Naive B cell (primary cell): ENCODE measurements at regions not wholly inside any gene's neighbourhood (a gene's known extent, or its start where the extent isn't known, plus 50 kb on each side); places are given as distances from the start of the nearest gene placed in this dataset.
A peak's percentile ranks its signal among the peaks of the same experiment; 100 is the strongest.

ENCODE experiments used
- ATAC-seq, 2 donors: fragments of 150-1000 bp; cut with Tn5 transposase; 2 replicates each; pipeline ENCODE4 v1.10.0; 2021; ENCODE audit warnings: low read depth in 2 of 2, mild to moderate bottlenecking in 2 of 2, moderate library complexity in 2 of 2
- DNase-seq: peaks from one replicate; pipeline ENCODE4 v3.0.0; 2022
- H3K27ac Mint-ChIP-seq, 6 donors: one replicate each; pipeline ENCODE4 v1.8.0; 2020 to 2022; ENCODE audit warnings: mild to moderate bottlenecking in 6 of 6, mixed read lengths in 6 of 6, moderate library complexity in 5 of 6, inconsistent platforms in 2 of 6
- H3K27me3 Mint-ChIP-seq, 3 donors: one replicate each; pipeline ENCODE4 v1.8.0; 2021 to 2022; ENCODE audit warnings: mixed read lengths in 3 of 3, mild to moderate bottlenecking in 1 of 3
- H3K36me3 Mint-ChIP-seq, 2 donors: one replicate each; pipeline ENCODE4 v1.8.0; 2020 to 2022; ENCODE audit warnings: mixed read lengths in 2 of 2, inconsistent platforms in 1 of 2, mild to moderate bottlenecking in 1 of 2
- H3K4me1 Mint-ChIP-seq, 3 donors: one replicate each; pipeline ENCODE4 v1.8.0; 2020 to 2022; ENCODE audit warnings: mixed read lengths in 3 of 3, inconsistent platforms in 1 of 3, mild to moderate bottlenecking in 1 of 3, moderate library complexity in 1 of 3
- H3K4me3 Mint-ChIP-seq, 8 donors: one replicate each; pipeline ENCODE4 v1.8.0; 2020 to 2022; ENCODE audit warnings: mild to moderate bottlenecking in 8 of 8, mixed read lengths in 8 of 8, moderate library complexity in 8 of 8, inconsistent platforms in 2 of 8
- H3K9me3 Mint-ChIP-seq, 7 donors: one replicate each; pipeline ENCODE4 v1.8.0; 2020 to 2022; ENCODE audit warnings: mixed read lengths in 7 of 7, mild to moderate bottlenecking in 5 of 7, inconsistent platforms in 2 of 7, moderate library complexity in 1 of 7

- Mint-ChIP-seq H3K27me3 (no peaks in the 10 kb centered on the region), H3K9me3 (no peaks in the 10 kb centered on the region), H3K36me3 (no peaks in the 10 kb centered on the region), H3K27ac (no peak overlapping the region), H3K4me3 (no peak overlapping the region), H3K4me1 (no peaks in the 10 kb centered on the region)
- DNase-seq (no peak), ATAC-seq (no peak)
Observed at GRCh38 chr1:208595745-208596144, 351.6 kb upstream of the PLXNA2 start.

DNA sequence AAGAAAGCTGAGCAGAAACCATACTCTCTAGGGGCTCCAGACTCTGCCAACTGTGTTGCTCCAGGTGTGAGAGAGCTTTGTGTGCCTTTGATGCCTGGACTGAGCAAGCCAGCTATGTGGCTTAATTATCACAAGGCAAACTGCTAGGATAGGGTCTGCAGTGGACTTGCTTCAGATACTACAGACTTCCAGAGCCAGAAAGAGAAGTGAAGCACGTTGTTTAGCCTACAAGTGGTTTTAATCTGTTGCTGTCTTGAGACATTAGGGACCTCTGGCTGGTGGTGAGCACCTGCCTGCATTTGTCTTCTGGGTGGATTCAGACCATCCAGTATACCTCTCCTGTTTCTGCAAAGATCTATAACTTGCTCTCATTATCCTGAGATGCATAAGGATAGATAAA lies 353.4 kb upstream of the PLXNA2 start:
- no peaks in the 10 kb centered on the region for H3K4me1 Mint-ChIP-seq
- no peak for ATAC-seq
- H3K27ac Mint-ChIP-seq = no peak overlapping the region
- H3K36me3 Mint-ChIP-seq = no peaks in the 10 kb centered on the region
- no peak for DNase-seq
- H3K9me3 Mint-ChIP-seq = no peaks in the 10 kb centered on the region
- no peak overlapping the region for H3K4me3 Mint-ChIP-seq
- peaks cover 0 to 4% (median 0%) of the 10 kb centered on the region in 3 donors for H3K27me3 Mint-ChIP-seq

GRCh38 chr1:208598021-208598420 lies 353.8 kb upstream of the PLXNA2 start:
- ATAC-seq (no peak), DNase-seq (no peak)
- Mint-ChIP-seq H3K4me3 (no peak overlapping the region), H3K9me3 (no peaks in the 10 kb centered on the region), H3K36me3 (no peaks in the 10 kb centered on the region), H3K27ac (no peak overlapping the region), H3K27me3 (peaks cover 0 to 4% (median 0%) of the 10 kb centered on the region in 3 donors), H3K4me1 (no peaks in the 10 kb centered on the region)

DNA sequence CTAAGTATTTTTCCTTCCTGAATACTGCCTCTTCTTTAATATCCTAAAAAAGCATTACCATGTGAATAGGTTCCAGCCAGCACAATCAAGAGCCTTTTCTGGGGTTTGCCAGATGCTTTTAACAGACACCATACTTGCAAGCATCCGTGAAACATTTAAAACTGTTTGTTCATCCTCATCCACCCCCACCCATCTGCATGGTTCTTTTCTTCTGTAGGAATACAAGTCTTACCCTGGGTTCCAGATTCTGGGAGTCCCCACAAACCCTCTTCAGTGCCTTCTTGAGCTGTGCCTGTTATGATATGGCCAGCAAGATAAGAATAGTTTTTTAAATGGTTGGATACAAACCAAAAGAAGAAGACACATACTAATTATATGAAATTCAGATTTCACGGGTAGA lies 354.9 kb upstream of the PLXNA2 start:
- ATAC-seq (no peak), DNase-seq (no peak)
- no peak overlapping the region for H3K27ac Mint-ChIP-seq
- H3K9me3 Mint-ChIP-seq = no peaks in the 10 kb centered on the region
- peaks cover 0 to 6% (median 0%) of the 10 kb centered on the region in 3 donors for H3K4me1 Mint-ChIP-seq
- peaks cover 0 to 4% (median 0%) of the 10 kb centered on the region in 3 donors for H3K27me3 Mint-ChIP-seq
- H3K36me3 Mint-ChIP-seq = no peaks in the 10 kb centered on the region
- no peak overlapping the region for H3K4me3 Mint-ChIP-seq

DNA sequence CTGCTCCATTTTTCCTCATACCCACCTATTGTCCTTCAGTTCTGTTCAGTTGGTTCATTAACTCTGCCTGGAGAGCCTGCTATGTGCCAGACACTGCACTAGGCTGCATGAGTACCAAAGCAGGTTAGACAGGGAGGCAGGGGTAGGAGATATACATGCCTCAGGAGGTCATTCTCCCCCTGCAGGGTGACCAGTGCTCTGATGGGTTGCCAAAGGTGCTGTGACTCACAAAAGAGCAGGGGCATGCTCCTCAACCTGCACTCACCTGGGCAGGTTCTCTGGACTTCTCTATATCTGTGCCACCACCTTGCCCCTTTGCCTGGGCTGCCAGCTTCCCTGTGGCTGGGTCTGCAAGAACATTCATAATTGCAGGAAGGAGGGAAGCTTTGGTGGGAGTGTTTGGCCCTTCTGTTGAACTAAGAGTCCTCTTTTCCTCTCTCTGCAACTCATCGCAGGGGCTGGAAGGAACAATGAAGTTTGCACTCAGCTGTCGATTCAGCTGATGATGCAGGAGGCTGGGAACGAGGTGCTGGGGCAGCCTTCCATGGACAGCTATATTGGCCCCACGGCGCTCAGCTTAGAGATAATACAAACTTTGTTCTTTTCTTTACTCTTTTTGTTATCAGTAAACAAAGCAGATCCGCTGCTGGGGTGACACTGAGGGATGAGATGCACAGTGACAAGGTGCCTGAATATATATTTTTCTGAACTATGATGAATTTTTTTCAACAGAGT lies 356.4 kb upstream of the PLXNA2 start:
- no peak overlapping the region for H3K27ac Mint-ChIP-seq
- H3K36me3 Mint-ChIP-seq = no peaks in the 10 kb centered on the region
- H3K4me3 Mint-ChIP-seq = no peak overlapping the region
- no peaks in the 10 kb centered on the region for H3K9me3 Mint-ChIP-seq
- ATAC-seq (no peak), DNase-seq (no peak)
- H3K4me1 Mint-ChIP-seq = peaks cover 0 to 8% (median 0%) of the 10 kb centered on the region in 3 donors
- peaks cover 0 to 4% (median 0%) of the 10 kb centered on the region in 3 donors for H3K27me3 Mint-ChIP-seq

DNA sequence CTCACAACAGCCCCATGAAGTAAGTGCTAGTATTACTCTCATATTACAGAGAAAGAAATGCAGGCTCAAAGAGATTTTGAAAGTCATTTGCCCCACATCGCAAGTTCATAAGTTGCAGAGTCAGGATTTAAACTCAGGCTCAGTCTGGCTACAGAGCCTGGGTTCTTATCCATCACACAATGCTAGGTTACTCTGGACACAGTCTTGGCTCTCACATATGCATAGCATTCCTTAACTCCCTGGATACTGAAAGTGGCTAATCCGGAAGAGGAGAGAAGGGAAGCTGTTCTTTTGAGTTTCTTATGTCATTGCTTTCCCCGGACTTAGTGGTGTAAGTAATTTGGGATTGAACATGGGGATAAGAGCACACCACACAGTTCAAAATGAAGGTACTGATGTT lies 357.4 kb upstream of the PLXNA2 start:
- Mint-ChIP-seq H3K27me3 (peaks cover 0 to 4% (median 0%) of the 10 kb centered on the region in 3 donors), H3K4me1 (peaks cover 0 to 8% (median 0%) of the 10 kb centered on the region in 3 donors), H3K36me3 (no peaks in the 10 kb centered on the region), H3K27ac (no peak overlapping the region), H3K4me3 (no peak overlapping the region), H3K9me3 (no peaks in the 10 kb centered on the region)
- ATAC-seq = no peak
- no peak for DNase-seq

DNA sequence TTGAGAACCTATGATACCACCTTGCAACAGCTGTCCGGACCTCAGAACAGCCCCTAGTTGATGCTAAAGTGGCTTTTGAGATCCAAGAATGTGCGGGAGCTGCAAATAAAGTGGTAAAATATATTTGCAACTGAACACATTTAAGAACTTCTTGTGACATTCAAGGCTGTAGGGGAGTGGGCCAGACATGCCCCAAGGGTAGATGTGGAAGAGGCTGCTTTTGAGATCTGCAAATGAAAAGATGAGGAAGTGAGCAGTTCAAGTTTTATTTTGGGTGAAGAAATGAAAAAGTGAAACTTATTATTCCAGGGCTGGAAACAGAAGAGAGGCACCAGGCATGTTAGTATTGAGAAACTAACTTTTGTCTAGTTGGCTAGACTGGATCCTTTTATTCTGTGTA lies 359.5 kb upstream of the PLXNA2 start:
- Mint-ChIP-seq H3K36me3 (no peaks in the 10 kb centered on the region), H3K27me3 (peaks cover 0 to 4% (median 0%) of the 10 kb centered on the region in 3 donors), H3K27ac (peak overlapping the region in 1 of 6 donors; percentile 21), H3K9me3 (no peaks in the 10 kb centered on the region), H3K4me1 (peaks cover 0 to 8% (median 0%) of the 10 kb centered on the region in 3 donors), H3K4me3 (no peak overlapping the region)
- DNase-seq (no peak), ATAC-seq (no peak)

- no peak for DNase-seq
- Mint-ChIP-seq H3K4me3 (no peak overlapping the region), H3K9me3 (no peaks in the 10 kb centered on the region), H3K27me3 (peaks cover 0 to 4% (median 0%) of the 10 kb centered on the region in 3 donors), H3K36me3 (no peaks in the 10 kb centered on the region), H3K4me1 (peaks cover 0 to 8% (median 0%) of the 10 kb centered on the region in 3 donors), H3K27ac (no peak overlapping the region)
- ATAC-seq = no peak
Observed at GRCh38 chr1:208604295-208604694, 360.1 kb upstream of the PLXNA2 start.

DNA sequence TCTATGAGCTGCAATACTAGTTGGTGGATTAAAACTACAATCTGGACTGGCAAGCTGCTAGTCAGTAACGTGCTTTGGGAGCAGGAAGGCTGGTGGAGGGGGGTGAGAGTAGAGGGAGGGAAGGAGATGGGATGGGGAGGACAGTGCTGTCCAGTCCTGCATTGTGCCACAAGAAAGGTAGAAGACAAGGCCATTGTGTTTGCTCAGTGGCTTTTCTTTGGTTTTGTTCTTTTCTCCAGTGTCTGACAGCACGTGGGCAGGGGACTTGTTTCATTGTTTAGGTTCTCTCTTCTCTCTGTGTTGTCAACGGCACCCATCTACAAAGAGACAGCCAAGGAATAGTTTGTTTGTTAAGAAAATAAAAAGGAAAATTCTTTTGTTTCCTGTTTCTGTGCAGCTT lies 362.8 kb upstream of the PLXNA2 start:
- peaks cover 0 to 4% (median 0%) of the 10 kb centered on the region in 3 donors for H3K27me3 Mint-ChIP-seq
- H3K9me3 Mint-ChIP-seq = no peaks in the 10 kb centered on the region
- DNase-seq (no peak), ATAC-seq (no peak)
- H3K4me1 Mint-ChIP-seq = peaks cover 0 to 8% (median 0%) of the 10 kb centered on the region in 3 donors
- H3K27ac Mint-ChIP-seq = peak overlapping the region in 1 of 6 donors; percentile 18
- H3K4me3 Mint-ChIP-seq = no peak overlapping the region
- no peaks in the 10 kb centered on the region for H3K36me3 Mint-ChIP-seq

DNA sequence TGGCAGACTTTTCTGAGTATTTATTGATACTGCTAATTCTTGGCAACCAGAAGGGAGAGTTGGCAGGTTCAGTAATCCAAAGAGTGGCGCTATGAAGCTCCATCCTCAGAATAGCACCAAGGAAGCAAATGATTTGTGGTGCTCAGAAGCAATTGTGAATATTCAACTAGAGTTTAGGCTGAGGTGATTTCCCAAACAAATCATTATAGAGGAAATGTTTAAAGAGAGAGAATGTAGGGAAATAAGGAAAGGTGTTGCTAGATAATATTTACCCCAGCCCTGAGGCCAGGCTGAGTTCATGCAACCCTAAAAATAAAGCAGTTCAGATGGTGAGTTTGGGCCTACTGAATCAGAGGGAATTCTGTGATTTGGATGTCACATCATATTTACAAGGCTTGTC lies 363.4 kb upstream of the PLXNA2 start:
- Mint-ChIP-seq H3K27me3 (no peaks in the 10 kb centered on the region), H3K27ac (no peak overlapping the region), H3K9me3 (no peaks in the 10 kb centered on the region), H3K4me1 (peaks cover 0 to 8% (median 0%) of the 10 kb centered on the region in 3 donors), H3K4me3 (no peak overlapping the region), H3K36me3 (no peaks in the 10 kb centered on the region)
- no peak for DNase-seq
- ATAC-seq = no peak

GRCh38 chr1:208614610-208615009 lies 370.4 kb upstream of the PLXNA2 start:
- ATAC-seq = no peak
- peaks cover 3 to 21% (median 16%) of the 10 kb centered on the region in 7 donors for H3K9me3 Mint-ChIP-seq
- H3K4me3 Mint-ChIP-seq = no peak overlapping the region
- no peak for DNase-seq
- H3K36me3 Mint-ChIP-seq = peaks cover 0 to 17% of the 10 kb centered on the region in 2 donors
- H3K4me1 Mint-ChIP-seq = no peaks in the 10 kb centered on the region
- no peak overlapping the region for H3K27ac Mint-ChIP-seq
- no peaks in the 10 kb centered on the region for H3K27me3 Mint-ChIP-seq

- H3K9me3 Mint-ChIP-seq = peaks cover 4 to 28% (median 23%) of the 10 kb centered on the region in 7 donors
- H3K27me3 Mint-ChIP-seq = no peaks in the 10 kb centered on the region
- DNase-seq = no peak
- H3K27ac Mint-ChIP-seq = no peak overlapping the region
- no peaks in the 10 kb centered on the region for H3K4me1 Mint-ChIP-seq
- no peak overlapping the region for H3K4me3 Mint-ChIP-seq
- ATAC-seq = no peak
- H3K36me3 Mint-ChIP-seq = peaks cover 0 to 19% of the 10 kb centered on the region in 2 donors
Observed at GRCh38 chr1:208615371-208615770, 371.2 kb upstream of the PLXNA2 start.

- H3K27me3 Mint-ChIP-seq = no peaks in the 10 kb centered on the region
- peaks cover 6 to 41% (median 36%) of the 10 kb centered on the region in 7 donors for H3K9me3 Mint-ChIP-seq
- ATAC-seq = no peak
- peaks cover 0 to 19% of the 10 kb centered on the region in 2 donors for H3K36me3 Mint-ChIP-seq
- no peak for DNase-seq
- no peak overlapping the region for H3K4me3 Mint-ChIP-seq
- no peaks in the 10 kb centered on the region for H3K4me1 Mint-ChIP-seq
- no peak overlapping the region for H3K27ac Mint-ChIP-seq
Observed at GRCh38 chr1:208616776-208617175, 372.6 kb upstream of the PLXNA2 start.

GRCh38 chr1:208628022-208628914 lies 384.1 kb upstream of the PLXNA2 start:
- Mint-ChIP-seq H3K27ac (no peak overlapping the region), H3K4me3 (no peak overlapping the region), H3K9me3 (peaks cover 0 to 3% (median 0%) of the 10 kb centered on the region in 7 donors), H3K36me3 (no peaks in the 10 kb centered on the region), H3K27me3 (no peaks in the 10 kb centered on the region), H3K4me1 (no peaks in the 10 kb centered on the region)
- no peak for DNase-seq
- ATAC-seq = no peak
